IMR-90 (cell line): ENCODE measurements at regions not wholly inside any gene's neighbourhood (a gene's known extent, or its start where the extent isn't known, plus 50 kb on each side); places are given as distances from the start of the nearest gene placed in this dataset.
A peak's percentile ranks its signal among the peaks of the same experiment; 100 is the strongest.

Experiments
- ATAC-seq: fragments of 200-7000 bp; cut with Tn5 transposase; 2 replicates; pipeline ENCODE4 v1.9.1; 2020; ENCODE audit warnings: low read depth, mild to moderate bottlenecking, moderate library complexity
- BruUV-seq: library from RNA; stranded (reverse); fragments of 400-500 nt; replicated peaks from 2 replicates; lab custom pipeline; 2021; lab: Mats Ljungman, UMichigan
- CTCF ChIA-PET: fragments of 300-600 bp; formaldehyde crosslinking; extraction: SDS; loops from one replicate; lab custom pipeline; 2021; ENCODE audit warnings: antibody characterized with exemption; lab: Yijun Ruan, JAX
- POLR2A ChIA-PET: fragments of 300-600 bp; sonication (Branson Sonifier 250); formaldehyde crosslinking; loops from one replicate; lab custom pipeline; 2022; ENCODE audit warnings: antibody characterized with exemption; ENCODE audit not compliant: unreplicated experiment; lab: Charles Lee
- DNase-seq: peaks from one replicate; pipeline ENCODE4 v3.0.0; 2013
- H2AFZ ChIP-seq: replicated peaks from 2 replicates; pipeline ENCODE3; 2013; ENCODE audit warnings: low read length, mild to moderate bottlenecking; ENCODE audit not compliant: poor library complexity
- H2AK5ac ChIP-seq: 2 replicates; pipeline ENCODE4 v1.6.1; 2013; ENCODE audit warnings: low read depth, low read length, inconsistent platforms
- H2AK9ac ChIP-seq: replicated peaks from 2 replicates; pipeline ENCODE3; 2013; ENCODE audit warnings: mild to moderate bottlenecking, low read depth, low read length, moderate library complexity; ENCODE audit not compliant: poor library complexity
- H2BK120ac ChIP-seq: 2 replicates; pipeline ENCODE4 v1.6.1; 2013; ENCODE audit warnings: low read depth, low read length, inconsistent platforms
- H2BK15ac ChIP-seq: 3 replicates; pipeline ENCODE4 v1.6.1; 2013; ENCODE audit warnings: low read depth, low read length, inconsistent platforms
- H2BK20ac ChIP-seq: 2 replicates; pipeline ENCODE4 v1.6.1; 2013; ENCODE audit warnings: low read depth, mild to moderate bottlenecking, inconsistent platforms, low read length, moderate library complexity
- H2BK5ac ChIP-seq: 2 replicates; pipeline ENCODE4 v1.6.1; 2013; ENCODE audit warnings: mild to moderate bottlenecking, low read depth, low read length, inconsistent platforms; ENCODE audit not compliant: poor library complexity, severe bottlenecking
- H3K14ac ChIP-seq: replicated peaks from 2 replicates; pipeline ENCODE4 v1.6.1; 2013; ENCODE audit warnings: low read depth, low read length, inconsistent platforms
- H3K18ac ChIP-seq: 2 replicates; pipeline ENCODE4 v1.6.1; 2013; ENCODE audit warnings: low read depth, low read length, control low read depth
- H3K23ac ChIP-seq: 2 replicates; pipeline ENCODE4 v1.6.1; 2013; ENCODE audit warnings: low read depth, low read length, inconsistent platforms
- H3K27ac ChIP-seq: 2 replicates; pipeline ENCODE4 v1.5.1; 2013; ENCODE audit warnings: mild to moderate bottlenecking, control low read depth, low read length; ENCODE audit not compliant: insufficient read depth
- H3K27me3 ChIP-seq: 2 replicates; pipeline ENCODE4 v1.6.1; 2013; ENCODE audit warnings: low read length; ENCODE audit not compliant: control insufficient read depth, insufficient read depth
- H3K36me3 ChIP-seq: 2 replicates; pipeline ENCODE4 v1.6.1; 2013; ENCODE audit warnings: low read length, mixed read lengths; ENCODE audit not compliant: control insufficient read depth, insufficient read depth
- H3K4ac ChIP-seq: 2 replicates; pipeline ENCODE4 v1.6.1; 2013; ENCODE audit warnings: low read depth, low read length, inconsistent platforms
- H3K4me1 ChIP-seq: 2 replicates; pipeline ENCODE4 v1.6.1; 2013; ENCODE audit warnings: low read length, mixed read lengths; ENCODE audit not compliant: control insufficient read depth, insufficient read depth
- H3K4me2 ChIP-seq: 2 replicates; pipeline ENCODE4 v1.6.1; 2013; ENCODE audit warnings: low read depth, mild to moderate bottlenecking, control low read depth, low read length, moderate library complexity
- H3K4me3 ChIP-seq: 2 replicates; pipeline ENCODE4 v1.5.1; 2013; ENCODE audit warnings: low read depth, mild to moderate bottlenecking, control low read depth, low read length, moderate library complexity; ENCODE audit not compliant: insufficient read depth
- H3K56ac ChIP-seq: 2 replicates; pipeline ENCODE4 v1.6.1; 2013; ENCODE audit warnings: low read length, inconsistent platforms; ENCODE audit not compliant: insufficient read depth; ENCODE audit errors: extremely low read depth
- H3K79me1 ChIP-seq, 2 experiments: 2 replicates each; pipeline ENCODE4 v1.6.1; 2013; ENCODE audit warnings: low read length in 2 of 2, inconsistent platforms in 1 of 2, low read depth in 1 of 2
- H3K9ac ChIP-seq: 2 replicates; pipeline ENCODE4 v1.6.1; 2013; ENCODE audit warnings: low read depth, low read length, control low read depth
- H3K9me1 ChIP-seq: 2 replicates; pipeline ENCODE4 v1.6.1; 2013; ENCODE audit warnings: low read length, inconsistent platforms; ENCODE audit not compliant: insufficient read depth
- H3K9me3 ChIP-seq: 2 replicates; pipeline ENCODE4 v1.6.1; 2013; ENCODE audit warnings: low read length; ENCODE audit not compliant: control insufficient read depth, insufficient read depth
- H4K20me1 ChIP-seq: 2 replicates; pipeline ENCODE4 v1.6.1; 2013; ENCODE audit warnings: low read length, inconsistent platforms; ENCODE audit not compliant: insufficient read depth
- H4K5ac ChIP-seq: 2 replicates; pipeline ENCODE4 v1.6.1; 2013; ENCODE audit warnings: mild to moderate bottlenecking, low read depth, low read length, control low read depth
- H4K8ac ChIP-seq, 2 experiments: 2 replicates each; pipeline ENCODE4 v1.6.1; 2013; ENCODE audit warnings: low read depth in 2 of 2, low read length in 2 of 2, control low read depth in 1 of 2, inconsistent platforms in 1 of 2
- H4K91ac ChIP-seq: 2 replicates; pipeline ENCODE4 v1.6.1; 2013; ENCODE audit warnings: low read depth, low read length, inconsistent platforms; ENCODE audit not compliant: insufficient read depth
- BHLHE40 ChIP-seq: fragments of 150-350 bp; IDR thresholded peaks from 2 replicates; pipeline ENCODE4 v1.6.1; 2016; ENCODE audit warnings: mild to moderate bottlenecking, low read depth, low read length
- CEBPB ChIP-seq: IDR thresholded peaks from 2 replicates; pipeline ENCODE4 v1.6.1; 2012; ENCODE audit warnings: low read depth, low read length, improper control_type of control experiment
- CHD1 ChIP-seq: IDR thresholded peaks from 2 replicates; pipeline ENCODE4 v1.6.1; 2012; ENCODE audit warnings: low read depth, low read length, improper control_type of control experiment
- ELK1 ChIP-seq: fragments of 150-350 bp; IDR thresholded peaks from 2 replicates; pipeline ENCODE4 v1.6.1; 2016; ENCODE audit warnings: low read depth, mild to moderate bottlenecking, low read length, moderate library complexity, borderline replicate concordance
- FOS ChIP-seq: fragments of 150-350 bp; IDR thresholded peaks from 2 replicates; pipeline ENCODE4 v1.6.1; 2016; ENCODE audit warnings: low read depth, low read length
- MAFK ChIP-seq: IDR thresholded peaks from 2 replicates; pipeline ENCODE4 v1.6.1; 2012; ENCODE audit warnings: low read depth, low read length, improper control_type of control experiment
- MAZ ChIP-seq: IDR thresholded peaks from 2 replicates; pipeline ENCODE4 v1.6.1; 2012; ENCODE audit warnings: low read depth, mild to moderate bottlenecking, low read length, improper control_type of control experiment, moderate library complexity, borderline replicate concordance
- MXI1 ChIP-seq: IDR thresholded peaks from 2 replicates; pipeline ENCODE4 v1.6.1; 2012; ENCODE audit warnings: low read depth, mild to moderate bottlenecking, low read length, moderate library complexity, borderline replicate concordance
- NFE2L2 ChIP-seq: fragments of 150-350 bp; IDR thresholded peaks from 2 replicates; pipeline ENCODE4 v1.6.1; 2016; ENCODE audit warnings: low read depth, mild to moderate bottlenecking, low read length
- POLR2A ChIP-seq: IDR thresholded peaks from 2 replicates; pipeline ENCODE4 v1.6.1; 2012; ENCODE audit warnings: mild to moderate bottlenecking, low read depth, low read length
- RAD21 ChIP-seq: IDR thresholded peaks from 2 replicates; pipeline ENCODE4 v1.6.1; 2012; ENCODE audit warnings: low read length, improper control_type of control experiment
- RFX5 ChIP-seq: IDR thresholded peaks from 2 replicates; pipeline ENCODE4 v1.8.0; 2012; ENCODE audit warnings: low read depth, mild to moderate bottlenecking, low read length, moderate library complexity
- WGBS, 2 experiments: methylation state at CpG; one replicate each; pipeline versions ENCODE4 v1.1.5 to v1.1.7; 2013; ENCODE audit warnings: missing lambda C conversion rate in 2 of 2; ENCODE audit not compliant: insufficient read length in 1 of 2; ENCODE audit errors: extremely low coverage in 2 of 2; 5-methylcytosine and 5-hydroxymethylcytosine counted together
- dilution Hi-C: fragments of 300-500 bp; cut with HindIII; formaldehyde crosslinking; loops from one replicate; pipeline ENCODE4 v1.14.3; 2018; ENCODE audit warnings: low sequenced_read_pairs; ENCODE audit not compliant: unreplicated experiment
- in situ Hi-C: fragments of 300-500 bp; cut with MboI; formaldehyde crosslinking; loops from 3 replicates; pipeline ENCODE4 v1.14.3; 2019; ENCODE audit warnings: low sequenced_read_pairs, inconsistent platforms, mixed read lengths
- intact Hi-C: fragments of 100-400 bp; cut with micrococcal nuclease; formaldehyde crosslinking; loops from 2 replicates; pipeline ENCODE4 v1.10.0; 2022
- TF ChIP-seq, protein P1 (sequence below): fragments of 150-350 bp; IDR thresholded peaks from 2 replicates; pipeline ENCODE4 v1.6.1; 2017; ENCODE audit warnings: mild to moderate bottlenecking, antibody characterized with exemption, low read length, low read depth

DNA sequence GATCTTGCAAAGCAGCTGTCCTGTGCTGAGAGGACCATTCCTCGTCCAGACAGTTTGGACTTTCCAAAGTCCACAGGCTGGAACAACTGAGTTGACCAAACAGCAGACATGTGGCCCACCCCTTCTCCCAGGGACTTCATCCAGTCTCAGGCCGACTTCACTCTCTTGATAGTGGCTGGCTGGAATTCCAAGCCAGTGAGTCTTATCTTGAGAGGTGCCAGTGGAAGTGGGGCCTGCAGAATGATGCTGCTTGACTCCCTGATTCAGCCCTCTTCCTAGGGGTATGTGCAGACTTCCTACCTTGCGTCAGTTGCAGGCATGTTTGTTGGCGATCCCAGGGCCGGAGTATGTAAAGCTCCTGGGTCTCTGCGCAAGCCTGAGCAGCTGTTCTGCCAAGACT lies 131.4 kb upstream of the TSLP start:
- 0 out of 4 replicates have a peak overlapping the region, but pooled peaks of 1 of the 2 experiments have one; percentile 9 for H4K8ac ChIP-seq
- 96% methylated on average over 4 of the region's 6 CpGs; no CpG with 5 or more reads in 1 of the 2 experiments for WGBS, 2 experiments
- no peak overlapping the region for H4K5ac ChIP-seq
- H3K27me3 ChIP-seq = no peaks in the 10 kb centered on the region
- no peak overlapping the region for H2BK20ac ChIP-seq
- no peaks in the 10 kb centered on the region for H3K9me3 ChIP-seq
- dilution Hi-C loops (no loop called here), in situ Hi-C loops (no loop called here), intact Hi-C loops (no loop called here)
- H3K56ac ChIP-seq = no peak overlapping the region
- no TSS peak for BruUV-seq
- no peak for TF ChIP-seq NFE2L2
- TF ChIP-seq MAFK = no peak
- TF ChIP-seq POLR2A = no peak
- no peak for TF ChIP-seq RAD21
- no peak for TF ChIP-seq MAZ
- TF ChIP-seq RFX5 = no peak
- TF ChIP-seq CHD1 = no peak
- TF ChIP-seq, protein P1, sequence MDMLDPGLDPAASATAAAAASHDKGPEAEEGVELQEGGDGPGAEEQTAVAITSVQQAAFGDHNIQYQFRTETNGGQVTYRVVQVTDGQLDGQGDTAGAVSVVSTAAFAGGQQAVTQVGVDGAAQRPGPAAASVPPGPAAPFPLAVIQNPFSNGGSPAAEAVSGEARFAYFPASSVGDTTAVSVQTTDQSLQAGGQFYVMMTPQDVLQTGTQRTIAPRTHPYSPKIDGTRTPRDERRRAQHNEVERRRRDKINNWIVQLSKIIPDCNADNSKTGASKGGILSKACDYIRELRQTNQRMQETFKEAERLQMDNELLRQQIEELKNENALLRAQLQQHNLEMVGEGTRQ = no peak
- TF ChIP-seq MXI1 = no peak
- TF ChIP-seq ELK1 = no peak
- no peak for TF ChIP-seq BHLHE40
- no peak for TF ChIP-seq CEBPB
- no peak for TF ChIP-seq FOS
- H2BK5ac ChIP-seq = no peak overlapping the region
- no peaks in the 10 kb centered on the region for H3K9me1 ChIP-seq
- H2AFZ ChIP-seq = peak overlapping the region; percentile 40
- ATAC-seq (peak; percentile 75), DNase-seq (peak; percentile 48)
- peak overlapping the region; percentile 21; the same call in 1 of the 2 replicates for H3K14ac ChIP-seq
- H2BK15ac ChIP-seq = no peak overlapping the region
- H3K18ac ChIP-seq = no peak overlapping the region
- ChIA-PET POLR2A (no interaction called here), CTCF (no interaction called here)
- H3K9ac ChIP-seq = no peak overlapping the region
- H4K20me1 ChIP-seq = no peaks in the 10 kb centered on the region
- H3K4me1 ChIP-seq = no peaks in the 10 kb centered on the region
- H3K4ac ChIP-seq = no peak overlapping the region; the same call in 1 of the 2 replicates
- H2BK120ac ChIP-seq = no peak overlapping the region
- H2AK5ac ChIP-seq = peak overlapping the region; percentile 2; the same call in 1 of the 2 replicates
- no peak overlapping the region for H3K27ac ChIP-seq
- no peak overlapping the region for H3K4me3 ChIP-seq
- H3K4me2 ChIP-seq = no peak overlapping the region
- H3K23ac ChIP-seq = no peak overlapping the region
- no peaks in the 10 kb centered on the region for H3K36me3 ChIP-seq
- H4K91ac ChIP-seq = no peak overlapping the region
- no peaks in the 10 kb centered on the region for H3K79me1 ChIP-seq
- no peak overlapping the region for H2AK9ac ChIP-seq
